HG02884 (cell line): ENCODE measurements at regions not wholly inside any gene's neighbourhood (a gene's known extent, or its start where the extent isn't known, plus 50 kb on each side); places are given as distances from the start of the nearest gene placed in this dataset.

Experiments
- ATAC-seq: cut with Tn5 transposase; IDR thresholded peaks from one replicate; pipeline ENCODE4 v1.9.1; 2021; ENCODE audit warnings: mild to moderate bottlenecking, moderate library complexity; ENCODE audit not compliant: unreplicated experiment

GRCh38 chr3:102599819-102600576 lies 165.2 kb downstream of the ZPLD1 start:
- no peak for ATAC-seq

GRCh38 chr3:102605153-102605552 lies 170.3 kb downstream of the ZPLD1 start:
- no peak for ATAC-seq

GRCh38 chr3:102608875-102609274 lies 174.1 kb downstream of the ZPLD1 start:
- ATAC-seq = no peak

GRCh38 chr3:102614021-102614569 lies 179.3 kb downstream of the ZPLD1 start:
- no peak for ATAC-seq

GRCh38 chr3:102614585-102614984 lies 179.8 kb downstream of the ZPLD1 start:
- ATAC-seq = no peak

GRCh38 chr3:102617381-102617780 lies 182.6 kb downstream of the ZPLD1 start:
- ATAC-seq = no peak

- no peak for ATAC-seq
Measured at GRCh38 chr3:102619361-102619760, 184.5 kb downstream of the ZPLD1 start.

GRCh38 chr3:102629943-102630342 lies 195.1 kb downstream of the ZPLD1 start:
- no peak for ATAC-seq

GRCh38 chr3:102630531-102630930 lies 195.7 kb downstream of the ZPLD1 start:
- no peak for ATAC-seq

GRCh38 chr3:102643546-102643945 lies 208.7 kb downstream of the ZPLD1 start:
- no peak for ATAC-seq

- no peak for ATAC-seq
Measured at GRCh38 chr3:102646557-102646956, 211.7 kb downstream of the ZPLD1 start.

- ATAC-seq = no peak
Measured at GRCh38 chr3:102660653-102661052, 225.8 kb downstream of the ZPLD1 start.

- ATAC-seq = no peak
Measured at GRCh38 chr3:102661707-102662497, 227.1 kb downstream of the ZPLD1 start.

- no peak for ATAC-seq
Measured at GRCh38 chr3:102662498-102662772, 227.6 kb downstream of the ZPLD1 start.

GRCh38 chr3:102664126-102664525 lies 229.3 kb downstream of the ZPLD1 start:
- no peak for ATAC-seq

GRCh38 chr3:102665183-102665582 lies 230.4 kb downstream of the ZPLD1 start:
- no peak for ATAC-seq

- ATAC-seq = no peak
Measured at GRCh38 chr3:102668247-102668646, 233.4 kb downstream of the ZPLD1 start.

- ATAC-seq = no peak
Measured at GRCh38 chr3:102670986-102671385, 236.2 kb downstream of the ZPLD1 start.

GRCh38 chr3:102672305-102672704 lies 237.5 kb downstream of the ZPLD1 start:
- no peak for ATAC-seq

GRCh38 chr3:102673271-102674115 lies 238.7 kb downstream of the ZPLD1 start:
- ATAC-seq = peak; percentile 84

- no peak for ATAC-seq
Measured at GRCh38 chr3:102674284-102674683, 239.5 kb downstream of the ZPLD1 start.
